Mucosa of gallbladder (tissue), 1 donor: ENCODE measurements at regions not wholly inside any gene's neighbourhood (a gene's known extent, or its start where the extent isn't known, plus 50 kb on each side); places are given as distances from the start of the nearest gene placed in this dataset.
"Not testable (repeated sequence)": the region's sequence is repeated elsewhere in the genome, so short reads cannot be mapped to it uniquely, and the experiment has no call there.

Source experiments
- DNase-seq: peaks from one replicate; pipeline ENCODE4 v3.0.0-alpha.2; 2020; ENCODE audit warnings: low spot score
- donor health status: DM: no; HTN: no; CAD: no.

GRCh38 chr9:6160579-6160978 is 55.0 kb upstream of the IL33 start:
- DNase-seq = no peak

GRCh38 chr9:6153425-6153824 is 62.2 kb upstream of the IL33 start:
- DNase-seq = peak; percentile 44

DNA sequence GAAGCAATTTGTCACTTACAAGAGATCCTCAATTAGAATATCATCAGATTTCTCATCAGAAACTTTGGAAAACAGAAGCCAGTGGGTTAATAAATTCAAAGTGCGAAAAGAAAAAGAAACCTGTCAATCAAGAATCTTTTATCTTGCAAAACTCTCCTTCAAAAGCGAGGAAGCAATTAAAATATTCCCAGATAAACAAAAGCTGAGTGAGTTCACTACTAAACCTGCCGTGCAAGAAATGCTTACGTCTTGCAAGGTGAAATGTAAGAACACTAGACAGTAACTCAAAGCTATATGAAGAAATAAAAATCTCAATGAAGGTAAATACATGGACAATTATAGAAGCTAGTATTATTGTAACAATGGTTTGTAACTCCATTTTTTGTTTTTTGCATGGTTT is 62.8 kb upstream of the IL33 start:
- no peak for DNase-seq

- DNase-seq = no peak
Measured at GRCh38 chr9:6150483-6150882, 65.1 kb upstream of the IL33 start.

DNA sequence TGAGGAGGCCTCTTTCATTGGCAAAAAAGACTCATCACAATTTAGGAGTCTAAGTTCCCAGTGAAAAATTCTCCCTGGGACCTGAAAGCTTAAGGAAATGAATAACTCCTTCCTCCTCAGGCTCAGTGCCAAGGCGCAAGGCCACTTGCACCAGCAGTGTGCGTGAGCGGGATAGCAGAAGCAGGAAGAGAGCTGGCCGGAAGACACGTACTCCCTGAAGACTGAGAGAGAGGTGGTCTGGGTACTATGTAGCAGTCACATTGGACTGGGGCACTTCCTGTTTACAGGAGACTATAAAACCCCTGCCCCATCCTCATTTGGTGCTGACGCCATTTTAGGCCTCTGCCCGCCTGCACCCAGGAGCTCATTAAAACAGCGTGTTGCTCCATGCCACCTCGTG is 66.3 kb upstream of the IL33 start:
- DNase-seq = peak; percentile 25

- no peak for DNase-seq
Measured at GRCh38 chr9:6147846-6148245, 67.8 kb upstream of the IL33 start.

GRCh38 chr9:6144947-6145346 is 70.7 kb upstream of the IL33 start:
- no peak for DNase-seq

GRCh38 chr9:6142799-6143454 is 72.7 kb upstream of the IL33 start:
- DNase-seq = no peak

DNA sequence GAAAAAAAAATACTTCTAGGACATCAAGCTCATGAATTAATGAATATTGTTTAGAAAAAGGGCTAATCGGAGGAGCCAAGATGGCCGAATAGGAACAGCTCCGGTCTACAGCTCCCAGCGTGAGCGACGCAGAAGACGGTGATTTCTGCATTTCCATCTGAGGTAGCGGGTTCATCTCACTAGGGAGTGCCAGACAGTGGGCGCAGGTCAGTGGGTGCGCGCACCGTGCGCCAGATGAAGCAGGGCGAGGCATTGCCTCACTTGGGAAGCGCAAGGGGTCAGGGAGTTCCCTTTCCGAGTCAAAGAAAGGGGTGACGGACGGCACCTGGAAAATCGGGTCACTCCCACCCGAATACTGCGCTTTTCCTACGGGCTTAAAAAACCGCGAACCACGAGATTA is 79.8 kb upstream of the IL33 start:
- not testable (repeated sequence) for DNase-seq

GRCh38 chr9:6134661-6135180 is 80.9 kb upstream of the IL33 start:
- DNase-seq = no peak

- DNase-seq = no peak
Measured at GRCh38 chr9:6133346-6134063, 82.1 kb upstream of the IL33 start.

- no peak for DNase-seq
Measured at GRCh38 chr9:6132650-6133049, 83.0 kb upstream of the IL33 start.

DNA sequence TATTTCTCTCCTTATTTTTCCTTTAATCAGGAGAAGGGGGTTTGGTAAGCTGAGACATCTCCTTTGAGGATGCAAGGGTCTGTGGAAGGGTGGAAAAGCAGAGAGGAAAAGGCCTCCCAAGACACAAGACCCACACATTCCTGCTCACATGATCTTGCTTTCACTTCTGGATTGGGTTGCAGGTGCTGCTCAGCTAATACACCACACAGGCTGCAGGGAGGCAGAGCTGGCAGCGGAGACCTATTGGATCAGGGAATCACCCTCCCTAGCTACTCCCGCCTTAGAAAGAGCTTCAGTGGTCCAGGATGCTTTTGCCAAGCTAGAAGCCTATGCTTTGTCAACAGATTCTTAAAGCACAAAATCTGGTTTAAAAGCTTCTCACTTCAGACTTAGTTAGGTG is 87.6 kb upstream of the IL33 start:
- no peak for DNase-seq

DNA sequence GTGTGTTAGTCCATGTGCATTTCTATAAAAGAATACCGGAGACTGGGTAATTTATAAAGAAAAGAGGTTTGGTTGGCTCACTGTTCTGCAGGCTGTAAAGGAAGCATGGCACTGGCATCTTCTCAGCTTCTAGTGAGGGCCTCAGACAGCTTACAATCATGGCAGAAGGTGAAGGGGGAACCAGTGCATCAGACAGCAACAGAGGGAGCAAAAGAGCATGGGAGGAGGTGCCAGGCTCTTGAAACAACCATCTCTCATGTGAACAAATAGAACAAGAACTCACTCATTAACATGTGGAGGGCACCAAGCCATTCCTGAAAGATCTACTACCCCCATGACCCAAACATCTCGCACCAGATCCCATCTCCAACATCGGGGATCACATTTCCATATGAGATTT is 89.2 kb upstream of the IL33 start:
- DNase-seq = no peak

DNA sequence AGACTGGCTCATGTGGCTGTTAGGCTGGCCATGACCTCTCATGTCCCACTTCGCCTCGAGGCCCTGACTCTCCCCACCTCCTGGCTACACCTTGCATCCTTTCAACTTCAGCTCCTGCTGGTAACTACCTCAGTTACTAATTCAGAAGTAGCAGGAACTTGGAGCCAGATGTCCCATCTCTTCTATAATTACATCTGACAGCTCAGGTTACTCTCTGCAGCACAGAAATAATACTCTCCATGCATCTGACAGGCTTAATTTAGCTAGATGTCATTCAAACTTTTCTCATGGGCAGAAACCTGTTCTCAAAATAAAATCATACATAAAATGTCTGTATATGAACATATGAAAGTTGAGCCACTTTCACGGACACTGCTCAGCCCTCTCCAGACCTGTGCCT is 92.2 kb upstream of the IL33 start:
- no peak for DNase-seq

- no peak for DNase-seq
Measured at GRCh38 chr9:6121707-6122106, 93.9 kb upstream of the IL33 start.

GRCh38 chr9:6114424-6114823 is 99.0 kb upstream of the RANBP6 start:
- no peak for DNase-seq

DNA sequence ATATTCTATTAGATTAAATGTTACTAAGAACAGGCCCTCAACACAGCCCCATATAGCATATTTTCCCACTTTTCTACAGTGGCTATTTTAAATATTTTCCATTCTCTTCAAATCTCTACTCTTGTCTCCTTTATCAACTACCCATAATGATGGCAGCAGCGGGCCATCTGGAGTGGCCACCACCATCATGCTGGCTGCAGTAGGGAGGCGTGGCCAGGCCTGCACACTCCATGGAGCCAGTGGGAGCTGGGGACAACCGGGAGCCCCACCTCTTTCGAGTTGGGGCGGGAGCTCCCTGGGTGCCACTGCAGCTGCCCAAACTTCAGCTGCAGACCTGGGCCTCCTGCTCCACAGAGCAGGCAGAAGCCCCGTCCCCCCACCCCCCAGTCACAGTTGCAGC is 98.4 kb upstream of the RANBP6 start:
- no peak for DNase-seq

DNA sequence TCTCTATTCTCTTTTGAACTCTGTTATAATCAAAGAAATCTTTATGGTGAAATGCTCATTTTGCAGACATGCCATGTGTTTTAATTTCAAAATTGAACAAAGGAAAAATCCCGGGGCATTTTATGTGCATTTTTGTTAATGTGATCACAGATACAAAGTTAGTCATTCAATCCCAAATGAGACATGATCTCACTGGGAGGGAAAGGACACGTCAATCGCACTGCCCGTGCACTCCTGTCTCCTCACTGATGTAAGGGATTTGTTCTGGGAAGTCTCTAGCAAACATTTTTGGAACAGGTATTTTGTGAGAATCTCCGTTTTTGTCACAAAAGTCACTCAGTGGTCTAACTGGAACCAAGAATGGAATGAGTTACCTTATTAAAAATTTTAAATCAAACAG is 97.9 kb upstream of the RANBP6 start:
- DNase-seq = no peak

DNA sequence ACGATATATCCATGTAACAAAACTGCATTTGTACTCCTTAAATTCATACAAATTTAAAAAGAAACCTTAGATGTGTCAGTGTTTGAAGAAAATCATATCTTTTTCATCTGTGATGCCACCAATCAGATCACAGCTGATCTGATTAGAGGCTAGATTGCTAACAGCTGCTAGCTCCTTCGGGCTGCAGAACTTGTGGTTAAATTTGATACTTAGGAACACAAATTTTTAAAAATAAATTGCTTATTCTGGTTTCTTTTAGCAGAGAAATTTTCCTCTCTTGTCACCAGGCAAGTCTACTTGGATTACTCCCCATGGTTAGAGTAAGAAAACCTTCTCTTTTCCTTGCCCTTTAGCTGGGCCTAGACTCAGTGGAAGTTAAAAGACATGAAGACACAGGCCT is 94.6 kb upstream of the RANBP6 start:
- no peak for DNase-seq

DNA sequence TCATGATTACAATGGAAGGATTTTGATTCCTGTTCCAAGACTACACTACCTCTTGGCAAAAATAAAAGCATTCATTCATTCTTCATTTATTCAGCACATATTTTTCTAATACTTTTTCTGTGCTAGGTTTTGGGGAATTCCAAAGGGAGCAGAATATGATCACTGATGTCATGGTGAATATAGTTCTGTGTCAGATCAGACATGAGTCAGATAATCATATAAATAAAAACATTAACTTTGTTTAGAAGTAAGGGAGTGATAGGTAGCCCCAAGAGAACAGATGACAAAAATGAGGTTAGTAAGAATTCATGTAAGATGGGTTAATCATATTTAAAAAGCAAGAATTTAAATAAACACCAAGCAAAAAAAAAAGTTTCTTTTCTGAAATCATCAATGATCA is 94.1 kb upstream of the RANBP6 start:
- no peak for DNase-seq

GRCh38 chr9:6106711-6107339 is 91.4 kb upstream of the RANBP6 start:
- DNase-seq = peak; percentile 15

DNA sequence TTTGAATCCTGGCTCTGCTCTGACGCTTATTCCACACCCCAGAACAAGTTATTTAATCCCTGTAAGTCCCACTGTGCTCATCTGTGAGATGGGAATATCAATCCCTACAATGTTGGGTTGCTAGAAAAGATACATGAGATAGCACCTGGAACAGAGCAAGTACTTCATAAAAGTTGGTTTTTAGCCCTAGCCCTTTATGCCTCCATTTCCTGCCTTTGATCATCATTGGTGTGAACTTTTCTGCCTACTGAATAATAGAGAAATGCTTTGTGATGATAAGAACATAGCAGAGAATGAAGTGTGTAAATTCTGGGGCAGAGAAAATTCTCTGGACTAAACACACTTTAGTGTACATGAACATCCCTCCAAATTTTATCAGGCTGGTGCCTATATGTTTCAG is 90.3 kb upstream of the RANBP6 start:
- DNase-seq = no peak
